Osteocyte (in vitro differentiated cells): ENCODE measurements at regions not wholly inside any gene's neighbourhood (a gene's known extent, or its start where the extent isn't known, plus 50 kb on each side); places are given as distances from the start of the nearest gene placed in this dataset.
A peak's percentile ranks its signal among the peaks of the same experiment; 100 is the strongest.

Experiments used
- DNase-seq: peaks from one replicate; pipeline ENCODE4 v3.0.0; 2021; ENCODE audit warnings: mixed read lengths; ENCODE audit not compliant: unreplicated experiment; ENCODE audit errors: extremely low spot score
- H3K27ac Mint-ChIP-seq: one replicate; pipeline ENCODE4 v1.8.0; 2021; ENCODE audit warnings: mild to moderate bottlenecking, mixed read lengths; ENCODE audit not compliant: unreplicated experiment
- H3K27me3 Mint-ChIP-seq: one replicate; pipeline ENCODE4 v1.8.0; 2021; ENCODE audit warnings: mixed read lengths; ENCODE audit not compliant: unreplicated experiment
- H3K36me3 Mint-ChIP-seq: one replicate; pipeline ENCODE4 v1.8.0; 2021; ENCODE audit warnings: mixed read lengths; ENCODE audit not compliant: unreplicated experiment
- H3K4me1 Mint-ChIP-seq: one replicate; pipeline ENCODE4 v1.8.0; 2021; ENCODE audit warnings: mixed read lengths; ENCODE audit not compliant: unreplicated experiment
- H3K4me3 Mint-ChIP-seq: one replicate; pipeline ENCODE4 v1.8.0; 2021; ENCODE audit warnings: mild to moderate bottlenecking, moderate library complexity, mixed read lengths; ENCODE audit not compliant: unreplicated experiment
- H3K9me3 Mint-ChIP-seq: one replicate; pipeline ENCODE4 v1.8.0; 2021; ENCODE audit warnings: mixed read lengths; ENCODE audit not compliant: unreplicated experiment
- TF ChIP-seq, protein P1 (sequence below): fragments of 200-600 bp; sonication (generic); IDR thresholded peaks from 2 replicates; pipeline ENCODE4 v1.5.0; 2021; ENCODE audit warnings: antibody characterized with exemption, mild to moderate bottlenecking, moderate library complexity

DNA sequence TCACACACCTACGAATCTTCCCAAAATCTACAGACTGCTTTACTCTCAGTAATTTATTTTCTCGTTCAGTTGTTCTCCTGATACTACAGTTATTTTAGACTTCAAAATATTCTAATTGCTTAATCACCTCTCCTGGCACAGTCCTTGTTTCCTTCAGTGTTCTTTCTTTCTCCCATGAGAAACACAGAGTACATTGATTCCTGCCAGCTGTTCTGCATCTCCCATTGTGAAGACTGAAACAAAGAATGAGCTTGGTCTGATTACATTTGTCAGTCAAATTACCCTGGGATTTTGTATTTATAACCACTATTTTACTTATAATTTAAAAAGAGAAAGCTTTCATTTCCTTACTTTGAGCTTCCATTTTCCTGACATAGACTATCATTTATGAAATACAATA is 63.9 kb upstream of the TANK start:
- peaks cover 43% of the 10 kb centered on the region for H3K4me1 Mint-ChIP-seq
- H3K27me3 Mint-ChIP-seq, result no peaks in the 10 kb centered on the region
- no peaks in the 10 kb centered on the region for H3K9me3 Mint-ChIP-seq
- no peak for DNase-seq
- peak overlapping the region; percentile 3 for H3K4me3 Mint-ChIP-seq
- no peaks in the 10 kb centered on the region for H3K36me3 Mint-ChIP-seq
- H3K27ac Mint-ChIP-seq, result peak overlapping the region; percentile 85
- TF ChIP-seq, protein P1, sequence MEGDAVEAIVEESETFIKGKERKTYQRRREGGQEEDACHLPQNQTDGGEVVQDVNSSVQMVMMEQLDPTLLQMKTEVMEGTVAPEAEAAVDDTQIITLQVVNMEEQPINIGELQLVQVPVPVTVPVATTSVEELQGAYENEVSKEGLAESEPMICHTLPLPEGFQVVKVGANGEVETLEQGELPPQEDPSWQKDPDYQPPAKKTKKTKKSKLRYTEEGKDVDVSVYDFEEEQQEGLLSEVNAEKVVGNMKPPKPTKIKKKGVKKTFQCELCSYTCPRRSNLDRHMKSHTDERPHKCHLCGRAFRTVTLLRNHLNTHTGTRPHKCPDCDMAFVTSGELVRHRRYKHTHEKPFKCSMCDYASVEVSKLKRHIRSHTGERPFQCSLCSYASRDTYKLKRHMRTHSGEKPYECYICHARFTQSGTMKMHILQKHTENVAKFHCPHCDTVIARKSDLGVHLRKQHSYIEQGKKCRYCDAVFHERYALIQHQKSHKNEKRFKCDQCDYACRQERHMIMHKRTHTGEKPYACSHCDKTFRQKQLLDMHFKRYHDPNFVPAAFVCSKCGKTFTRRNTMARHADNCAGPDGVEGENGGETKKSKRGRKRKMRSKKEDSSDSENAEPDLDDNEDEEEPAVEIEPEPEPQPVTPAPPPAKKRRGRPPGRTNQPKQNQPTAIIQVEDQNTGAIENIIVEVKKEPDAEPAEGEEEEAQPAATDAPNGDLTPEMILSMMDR, result no peak

DNA sequence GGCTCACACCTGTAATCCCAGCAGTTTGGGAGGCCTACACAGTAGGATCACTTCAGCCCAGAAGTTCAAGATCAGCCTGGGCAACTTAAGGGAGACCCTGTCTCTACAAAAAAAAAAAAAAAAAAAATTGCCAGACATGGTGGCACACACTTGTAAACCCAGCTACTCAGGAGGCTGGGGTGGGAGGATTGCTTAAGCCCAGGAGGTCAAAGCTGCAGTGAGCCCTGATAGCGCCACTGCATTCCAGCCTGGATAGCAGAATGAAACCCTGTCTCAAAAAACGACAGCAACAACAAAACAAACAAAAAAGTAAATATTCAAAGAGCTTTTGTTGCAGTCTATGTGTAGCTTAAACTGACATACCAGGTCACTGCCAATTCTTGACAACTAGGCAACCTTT is 63.1 kb upstream of the TANK start:
- Mint-ChIP-seq H3K4me3 (no peak overlapping the region), H3K27me3 (no peaks in the 10 kb centered on the region), H3K4me1 (peaks cover 52% of the 10 kb centered on the region), H3K36me3 (no peaks in the 10 kb centered on the region), H3K9me3 (no peaks in the 10 kb centered on the region), H3K27ac (no peak overlapping the region)
- TF ChIP-seq, protein P1, result no peak
- no peak for DNase-seq

DNA sequence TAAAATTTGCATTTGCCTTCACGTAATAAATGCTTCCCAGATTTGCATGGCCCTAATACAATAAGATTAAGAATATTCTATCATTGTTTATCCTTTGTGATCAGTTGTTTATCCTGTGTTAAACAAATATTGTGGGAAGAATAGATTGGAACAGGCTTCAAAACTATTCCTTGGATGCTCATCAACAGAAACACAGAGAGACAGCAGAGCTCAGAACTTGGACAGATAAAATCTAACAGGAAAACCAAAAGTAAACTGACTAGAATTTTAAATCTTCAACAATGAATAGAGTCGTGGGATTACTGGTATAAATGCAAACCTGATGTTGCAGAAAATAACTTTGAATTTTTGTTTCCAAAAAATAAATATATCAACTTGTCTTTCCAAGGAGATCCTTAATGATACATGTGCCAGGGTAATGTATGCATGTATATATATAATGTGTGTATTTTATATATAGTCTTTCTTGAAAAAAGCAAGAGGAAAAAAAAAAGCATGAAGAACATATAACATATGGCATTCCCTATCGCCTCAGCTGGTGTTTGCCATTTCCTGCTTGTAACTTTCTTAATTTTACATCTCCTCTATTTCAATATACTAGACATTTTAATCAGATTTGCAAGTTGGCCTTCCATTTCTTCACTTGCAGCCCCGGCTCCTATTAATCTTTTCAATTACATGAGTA is 59.9 kb upstream of the TANK start:
- Mint-ChIP-seq H3K9me3 (no peaks in the 10 kb centered on the region), H3K27me3 (no peaks in the 10 kb centered on the region), H3K36me3 (no peaks in the 10 kb centered on the region), H3K27ac (peak overlapping the region; percentile 90), H3K4me3 (no peak overlapping the region), H3K4me1 (peaks cover 73% of the 10 kb centered on the region)
- no peak for DNase-seq
- TF ChIP-seq, protein P1, result no peak

DNA sequence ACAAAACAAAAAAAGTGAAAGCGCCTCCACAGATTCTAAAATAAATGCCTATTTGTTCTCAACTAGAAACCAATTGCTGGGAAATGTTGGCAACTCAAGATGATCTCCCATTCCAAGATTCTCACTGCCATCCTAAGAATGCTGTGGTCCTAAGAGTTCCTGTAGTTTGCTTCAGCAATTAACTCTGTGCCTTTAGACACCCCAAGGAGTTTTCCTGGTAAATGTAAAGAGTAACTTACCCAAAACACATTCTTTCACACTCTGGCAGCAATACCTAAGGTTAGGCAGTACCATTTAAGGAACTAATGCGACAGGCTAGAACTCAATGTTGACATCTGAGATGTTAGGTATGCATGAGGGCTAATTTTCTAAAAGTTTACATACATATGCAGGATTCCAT is 58.8 kb upstream of the TANK start:
- Mint-ChIP-seq H3K36me3 (no peaks in the 10 kb centered on the region), H3K9me3 (no peaks in the 10 kb centered on the region), H3K4me1 (peaks cover 64% of the 10 kb centered on the region), H3K4me3 (peak overlapping the region; percentile 20), H3K27ac (peak overlapping the region; percentile 90), H3K27me3 (no peaks in the 10 kb centered on the region)
- TF ChIP-seq, protein P1, result no peak
- no peak for DNase-seq

DNA sequence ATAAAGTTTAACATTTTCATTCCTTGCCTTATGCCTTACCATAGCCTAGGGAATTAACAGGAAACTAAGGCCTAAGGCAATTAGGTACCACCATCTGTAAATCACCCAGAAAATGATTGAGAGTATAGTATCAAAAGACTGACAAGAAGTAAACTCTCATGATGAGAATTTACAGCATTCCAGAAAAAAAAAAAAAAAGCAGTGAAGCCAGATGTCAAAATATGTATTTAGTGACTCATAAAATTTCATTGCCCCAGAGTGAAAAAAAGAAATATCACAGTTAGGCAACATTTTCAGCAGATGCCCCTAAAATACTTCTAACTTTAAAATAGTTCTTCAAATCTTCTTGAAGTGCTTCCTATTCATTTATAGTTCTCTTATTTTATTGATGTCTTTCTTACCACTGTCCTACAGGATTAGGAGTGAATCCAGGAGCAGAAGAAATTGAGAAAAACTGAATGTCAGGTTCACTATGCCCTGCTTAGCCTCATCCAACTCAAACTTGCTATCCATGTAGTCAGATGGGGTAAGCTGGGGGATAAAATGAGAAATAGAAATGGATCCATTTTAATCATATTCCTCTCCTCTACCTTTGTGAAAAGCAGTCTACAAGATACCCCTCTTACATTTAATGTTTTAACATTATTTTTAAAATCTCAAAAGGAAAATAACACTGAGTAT is 57.3 kb upstream of the TANK start:
- TF ChIP-seq, protein P1, result no peak
- Mint-ChIP-seq H3K36me3 (no peaks in the 10 kb centered on the region), H3K27ac (peak overlapping the region; percentile 90), H3K4me1 (peaks cover 70% of the 10 kb centered on the region), H3K27me3 (no peaks in the 10 kb centered on the region), H3K4me3 (no peak overlapping the region), H3K9me3 (no peaks in the 10 kb centered on the region)
- DNase-seq, result no peak
